ENCODE measurements at regions not wholly inside any gene's neighbourhood (a gene's known extent, or its start where the extent isn't known, plus 50 kb on each side); places are given as distances from the start of the nearest gene placed in this dataset.
"Not testable (repeated sequence)": the region's sequence is repeated elsewhere in the genome, so short reads cannot be mapped to it uniquely, and the experiment has no call there.

DNA sequence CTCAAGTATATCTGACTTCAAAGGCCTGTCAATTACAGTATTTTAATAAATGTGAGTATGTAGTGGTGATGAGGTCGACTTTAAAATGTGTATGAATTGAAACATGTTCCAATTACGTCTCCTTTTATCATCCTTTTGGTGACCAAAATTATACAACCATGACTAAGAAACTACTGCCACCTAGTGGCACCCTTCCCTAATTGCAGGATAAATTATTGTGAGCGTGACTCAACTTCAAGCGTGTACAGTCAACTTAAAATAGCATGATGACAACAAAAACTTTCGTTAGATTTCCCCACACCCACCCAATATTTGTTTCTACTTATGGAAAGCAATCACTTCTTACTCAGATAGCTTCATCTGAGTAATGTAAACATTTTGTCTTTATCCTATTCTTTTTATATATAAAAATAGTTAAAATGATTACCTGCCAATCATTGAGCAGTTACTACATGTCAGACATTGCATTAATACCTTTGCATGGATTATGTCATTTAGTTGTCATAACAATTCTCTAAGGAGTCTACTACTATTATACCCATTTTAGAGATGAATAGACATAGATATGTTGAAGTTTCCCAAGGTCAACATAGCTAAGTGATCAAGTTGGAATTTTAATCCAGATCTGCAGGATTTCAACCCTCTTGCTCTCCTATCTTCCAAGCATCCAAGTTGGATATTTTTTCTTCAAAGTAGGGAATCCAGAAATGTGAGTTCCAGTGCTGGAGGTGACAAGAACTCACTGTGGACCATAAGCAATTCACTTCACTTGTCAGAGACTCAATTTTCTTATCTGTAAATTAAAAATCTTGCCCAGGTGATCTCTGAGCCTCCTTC lies 106.0 kb downstream of the MEX3B start:
- no peak for DNase-seq (ENCODE audit: low read depth)

- DNase-seq (ENCODE audit: low read depth) = no peak
These were observed 108.6 kb downstream of the MEX3B start for GRCh38 chr15:81937189-81937588.

DNA sequence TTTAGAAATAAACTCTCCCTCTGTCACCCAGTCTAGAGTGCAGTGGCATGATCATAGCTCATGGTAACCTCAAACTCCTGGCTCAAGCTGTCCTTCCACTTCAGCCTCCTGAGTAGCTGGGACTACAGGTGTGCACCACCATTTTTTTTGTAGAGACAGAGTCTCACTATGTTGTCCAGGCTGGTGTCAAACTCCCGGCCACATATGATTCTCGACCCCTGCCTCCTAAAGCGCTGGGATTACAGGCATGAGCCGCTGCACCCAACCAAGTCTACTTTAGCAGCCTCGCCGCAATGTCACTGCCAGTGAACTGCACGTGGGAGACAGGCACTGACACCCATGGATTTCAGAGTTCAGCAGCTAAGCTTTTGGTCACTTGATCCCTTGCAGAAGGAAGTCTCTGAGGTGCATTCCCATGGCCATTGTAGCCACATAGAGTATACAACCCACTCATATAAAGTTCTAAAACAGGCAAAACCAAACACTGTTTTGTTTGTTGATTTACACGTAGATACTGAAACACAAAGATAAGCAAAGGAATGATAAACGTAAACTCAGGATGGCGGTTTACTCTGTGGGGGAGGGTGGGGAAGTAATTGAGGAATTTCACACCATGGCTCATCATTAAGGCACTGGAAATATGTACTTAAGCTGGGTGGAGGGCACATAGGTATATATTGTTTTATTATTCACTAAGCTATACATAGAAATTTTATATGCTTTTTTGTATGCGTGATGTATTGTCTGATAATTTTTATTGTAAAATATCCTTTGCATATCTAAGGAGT lies 115.0 kb downstream of the MEX3B start:
- no peak for DNase-seq (ENCODE audit: low read depth)

DNA sequence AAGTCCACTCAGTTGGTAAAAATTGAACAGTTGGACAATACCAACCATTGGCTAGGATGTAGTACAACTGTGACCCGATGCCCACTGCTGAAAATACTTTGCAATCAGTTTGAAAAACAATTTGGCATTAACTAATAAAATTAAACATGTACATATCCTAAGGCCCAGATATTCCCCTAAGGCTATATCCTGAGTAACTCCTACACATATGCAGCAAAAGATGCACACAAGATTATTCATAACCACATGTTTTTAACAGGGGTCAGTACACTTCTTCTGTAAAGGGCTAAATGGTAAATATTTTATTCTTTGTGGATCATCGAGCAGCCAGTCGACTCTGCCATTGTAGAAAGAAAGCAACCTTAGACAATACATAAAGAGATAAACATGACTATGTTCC lies 116.3 kb downstream of the MEX3B start:
- DNase-seq (ENCODE audit: low read depth) = no peak

- DNase-seq (ENCODE audit: low read depth) = no peak
These were observed 118.8 kb downstream of the MEX3B start for GRCh38 chr15:81926981-81927380.

DNA sequence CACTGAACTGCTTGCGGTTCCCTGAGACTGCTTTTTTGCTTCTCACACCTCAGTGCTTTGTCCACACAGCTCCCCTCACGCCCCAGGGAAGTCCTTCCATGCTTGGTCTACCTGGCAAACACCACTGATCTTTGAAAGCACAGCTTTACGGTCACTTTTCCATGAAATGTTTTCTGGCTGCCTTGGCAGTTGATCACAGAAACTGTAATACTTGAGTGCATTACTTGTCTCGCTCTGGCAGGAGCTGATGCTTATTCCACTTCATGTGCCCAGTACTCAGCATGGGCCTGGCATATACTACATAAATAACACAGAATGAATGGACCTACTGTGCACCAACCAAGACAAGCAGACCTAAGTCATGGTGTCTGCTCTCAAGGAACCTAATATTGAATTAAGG lies 121.1 kb downstream of the MEX3B start:
- no peak for DNase-seq (ENCODE audit: low read depth)

- no peak for DNase-seq (ENCODE audit: low read depth)
These were observed 122.1 kb downstream of the MEX3B start for GRCh38 chr15:81923561-81924350.

DNA sequence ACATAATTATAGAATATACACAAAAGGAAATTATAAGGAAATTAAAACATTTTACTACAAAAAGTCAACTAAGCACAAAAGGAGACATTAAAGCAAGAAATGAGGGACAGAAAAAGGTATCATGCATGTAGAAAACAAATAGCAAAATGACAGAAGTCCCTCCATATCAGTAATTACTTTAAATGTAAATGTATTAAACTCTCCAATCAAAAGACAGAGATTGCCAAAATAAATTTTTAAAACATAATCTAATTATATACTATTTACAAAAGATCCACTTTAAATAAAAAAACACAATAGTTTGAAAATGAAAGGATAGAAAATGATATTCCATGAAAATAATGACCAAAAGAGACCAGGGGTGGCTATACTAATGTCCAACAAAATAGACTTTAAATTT lies 123.7 kb downstream of the MEX3B start:
- no peak for DNase-seq (ENCODE audit: low read depth)

- no peak for DNase-seq (ENCODE audit: low read depth)
These were observed 124.7 kb downstream of the MEX3B start for GRCh38 chr15:81921163-81921562.

DNA sequence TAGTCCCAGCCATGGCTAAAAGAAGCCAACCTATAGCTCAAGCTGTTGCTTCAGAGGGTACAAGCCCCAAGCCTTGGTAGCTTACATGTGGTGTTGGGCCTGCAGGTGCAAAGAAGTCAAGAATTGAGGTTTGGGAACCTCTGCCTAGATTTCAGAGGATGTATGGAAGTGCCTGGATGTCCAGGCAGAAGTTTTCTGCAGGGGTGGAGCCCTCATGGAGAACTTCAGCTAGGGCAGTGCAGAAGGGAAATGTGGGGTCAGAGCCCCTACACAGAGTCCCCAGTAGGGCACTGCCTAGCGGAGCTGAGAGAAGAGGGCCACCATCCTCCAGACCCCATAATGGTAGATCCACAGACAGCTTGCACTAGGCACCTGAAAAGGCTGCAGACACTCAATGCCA lies 127.1 kb downstream of the MEX3B start:
- DNase-seq (ENCODE audit: low read depth) = not testable (repeated sequence)

DNA sequence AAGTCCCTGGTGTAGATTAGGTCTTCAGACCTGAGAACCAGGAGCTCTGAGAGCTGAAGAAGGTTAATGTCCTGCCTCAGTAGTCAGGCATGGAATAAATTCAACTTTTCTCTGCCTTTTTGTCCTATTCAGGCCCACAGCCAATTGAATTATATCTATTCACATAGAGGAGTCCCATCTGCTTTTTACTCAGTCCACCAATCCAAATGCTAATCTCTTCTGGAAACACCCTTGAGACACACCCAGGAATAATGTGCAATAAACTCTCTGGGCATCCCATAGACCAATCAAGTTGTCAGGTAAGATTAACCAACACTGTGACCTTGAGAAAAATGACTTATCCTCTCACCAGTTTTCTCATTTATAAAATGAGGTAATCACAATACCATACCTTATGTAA lies 129.4 kb downstream of the MEX3B start:
- no peak for DNase-seq (ENCODE audit: low read depth)

DNA sequence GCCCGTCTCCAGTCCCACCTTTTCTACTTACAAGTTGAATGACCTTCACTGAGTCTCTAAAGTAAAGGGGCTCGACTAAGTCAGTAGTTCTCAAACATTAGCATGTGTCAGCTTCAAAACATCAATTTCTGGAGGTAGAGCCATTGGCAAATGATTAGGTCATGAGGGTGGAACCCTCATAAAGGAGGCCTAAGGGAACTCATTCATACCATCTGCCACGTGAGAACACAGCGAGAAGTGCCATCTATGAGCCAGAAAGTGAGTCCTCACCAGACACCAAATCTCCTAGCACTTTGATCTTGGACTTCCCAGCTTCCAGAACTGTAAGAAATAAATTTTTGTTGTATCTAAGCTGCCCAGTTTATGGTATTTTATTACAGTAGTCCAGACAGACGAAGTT lies 129.8 kb downstream of the MEX3B start:
- no peak for DNase-seq (ENCODE audit: low read depth)

DNA sequence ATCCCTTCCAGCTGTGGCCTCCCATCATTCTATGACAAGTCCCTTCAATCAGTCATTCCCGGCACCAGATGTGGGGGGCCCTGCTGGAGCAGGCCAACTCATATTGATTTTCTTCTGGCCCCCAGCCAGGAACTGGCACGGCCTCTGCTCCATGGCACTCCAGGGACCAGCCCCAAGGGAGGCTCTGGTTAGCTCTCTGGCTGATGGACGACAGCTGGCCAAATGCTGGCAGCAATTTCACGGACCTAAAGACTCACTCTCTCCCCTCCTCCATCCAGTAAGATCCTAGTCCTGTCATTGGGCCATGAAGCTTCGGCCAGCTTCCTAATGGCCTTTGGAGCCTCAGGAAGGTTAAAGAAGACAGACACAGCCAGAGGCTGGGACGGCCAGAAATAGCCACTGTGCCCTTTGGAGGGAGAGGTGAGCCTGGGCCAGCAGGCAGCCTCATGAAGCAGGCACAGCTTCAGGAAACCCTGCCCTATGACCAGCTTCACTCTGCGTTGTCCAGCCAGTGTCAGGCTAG lies 131.0 kb downstream of the MEX3B start:
- no peak for DNase-seq (ENCODE audit: low read depth)

GRCh38 chr15:81914333-81914732 lies 131.5 kb downstream of the MEX3B start:
- DNase-seq (ENCODE audit: low read depth) = no peak

- no peak for DNase-seq (ENCODE audit: low read depth)
These were observed 134.5 kb downstream of the MEX3B start for GRCh38 chr15:81911022-81911971.

DNA sequence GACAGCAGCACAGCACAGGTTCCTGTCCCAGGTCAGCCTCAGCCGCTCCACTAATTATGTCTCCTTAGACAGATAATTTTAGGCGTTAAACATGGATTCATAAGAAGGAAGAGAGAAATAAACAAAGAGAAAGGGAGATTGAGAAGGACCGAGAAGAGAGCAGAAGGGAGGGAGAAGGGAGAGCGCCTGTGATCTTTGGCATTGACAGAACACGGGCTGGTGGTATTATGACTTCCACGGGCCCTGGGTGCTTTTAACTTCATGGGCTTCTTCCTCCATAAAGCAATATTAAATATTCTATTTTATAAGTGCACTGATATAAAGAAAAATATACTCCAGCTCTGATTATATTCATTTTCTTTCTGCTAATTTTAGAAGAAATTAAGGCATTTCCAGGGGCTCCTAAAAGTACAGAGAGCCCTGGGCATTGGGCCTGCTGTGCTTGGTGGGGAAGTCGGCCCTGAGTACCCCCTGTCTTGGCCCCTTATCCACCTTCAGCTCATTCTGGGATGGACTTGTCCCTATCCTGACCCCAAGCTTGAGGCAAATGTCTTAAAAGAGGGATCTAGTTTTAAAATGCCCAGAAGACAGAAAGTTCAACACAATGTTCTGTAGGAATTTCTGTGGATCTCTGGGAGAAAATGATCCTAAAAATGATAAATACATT lies 135.3 kb downstream of the MEX3B start:
- DNase-seq (ENCODE audit: low read depth) = no peak

- no peak for DNase-seq (ENCODE audit: low read depth)
These were observed 136.8 kb downstream of the MEX3B start for GRCh38 chr15:81909011-81909358.

DNA sequence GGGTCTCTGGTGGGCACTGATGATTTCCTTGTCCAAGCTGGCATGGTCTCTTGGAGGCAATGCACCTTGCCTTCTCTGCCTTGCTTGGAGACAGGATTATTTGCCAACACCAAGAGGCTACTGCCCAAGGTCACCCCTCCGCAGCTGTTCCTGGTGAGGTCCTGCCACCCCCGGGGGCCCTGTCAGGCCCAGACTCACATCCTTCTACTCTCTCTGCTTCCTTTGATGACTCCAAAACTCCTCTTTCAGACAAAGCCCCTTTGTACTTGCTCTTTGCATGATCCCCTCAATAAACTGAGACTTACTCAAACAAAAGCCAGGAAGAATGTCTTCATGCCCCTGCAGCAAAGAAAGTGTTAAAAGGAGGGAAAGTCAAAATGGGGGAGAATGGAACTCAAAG lies 137.7 kb downstream of the MEX3B start:
- DNase-seq (ENCODE audit: low read depth) = no peak

DNA sequence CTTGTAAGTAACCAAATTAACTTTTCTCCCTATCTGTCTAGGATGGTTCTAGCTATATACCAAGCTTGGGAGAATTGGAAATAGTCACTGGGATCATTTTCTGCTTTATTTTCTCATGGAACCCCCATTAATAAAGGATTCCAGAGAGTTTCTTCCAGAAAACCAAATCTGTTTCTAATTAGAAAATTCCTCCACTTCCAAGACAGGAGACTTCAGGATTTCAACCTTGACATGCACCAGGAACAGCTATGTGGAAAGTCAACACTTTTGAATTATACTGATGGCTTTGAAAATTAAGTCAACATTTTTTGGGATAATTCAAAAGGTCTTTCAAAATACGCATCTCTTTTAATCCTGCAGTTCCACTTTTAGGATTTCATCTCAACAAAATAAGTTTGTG lies 138.3 kb downstream of the MEX3B start:
- no peak for DNase-seq (ENCODE audit: low read depth)

DNA sequence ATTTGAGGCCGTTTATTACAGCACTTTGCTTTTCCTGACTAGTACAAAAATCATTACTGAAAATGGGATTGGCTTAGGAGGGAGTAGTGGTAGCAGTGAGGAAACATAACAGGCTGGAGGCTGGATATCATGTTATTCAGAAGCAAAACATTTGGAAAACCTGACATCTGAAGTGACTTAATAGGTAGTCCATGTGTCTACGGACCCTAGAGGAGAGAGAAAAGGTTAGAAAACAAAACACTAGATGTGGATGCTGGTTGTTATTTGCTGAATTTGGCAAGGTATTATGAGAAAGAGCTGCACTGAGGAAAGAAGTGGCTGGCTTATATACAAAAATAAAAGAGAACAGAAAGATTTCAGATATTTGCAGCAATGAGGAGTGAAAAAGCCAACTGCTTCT lies 139.9 kb downstream of the MEX3B start:
- no peak for DNase-seq (ENCODE audit: low read depth)

DNA sequence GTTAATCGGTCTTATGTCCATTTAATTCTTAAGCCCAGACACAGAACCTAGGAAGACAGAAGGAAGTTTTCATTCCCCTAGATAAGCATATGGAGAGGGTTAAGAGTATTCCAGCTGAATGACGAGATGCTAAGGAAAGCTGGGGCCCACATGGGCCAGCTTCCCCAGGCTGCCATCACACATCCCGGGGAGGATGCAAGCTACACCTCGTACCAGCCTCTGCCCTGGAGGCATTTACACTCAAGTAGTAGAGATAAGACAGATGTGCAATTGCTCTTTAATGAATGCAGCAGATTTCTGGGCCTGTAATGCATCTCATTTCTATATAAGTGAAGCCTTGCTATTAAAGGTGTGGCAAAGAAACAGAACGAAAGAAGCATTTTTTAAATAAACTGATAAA lies 144.5 kb downstream of the MEX3B start:
- no peak for DNase-seq (ENCODE audit: low read depth)

Data from stimulated activated CD8-positive, alpha-beta memory T cell treated with anti-CD3 and anti-CD28 coated beads, Interleukin-12 subunit alpha, Interleukin-12 subunit beta, amount 100 ng/mL, for 1 hour (primary cell).